Activated CD8-positive, alpha-beta T cell treated with anti-CD3 and anti-CD28 coated beads for 36 hours (primary cell): ENCODE measurements at regions not wholly inside any gene's neighbourhood (a gene's known extent, or its start where the extent isn't known, plus 50 kb on each side); places are given as distances from the start of the nearest gene placed in this dataset.
"Not testable (repeated sequence)": the region's sequence is repeated elsewhere in the genome, so short reads cannot be mapped to it uniquely, and the experiment has no call there.

Experiments
- ATAC-seq: fragments of 200-7000 bp; cut with Tn5 transposase; one replicate; pipeline ENCODE4 v1.10.0; 2021; ENCODE audit warnings: mild to moderate bottlenecking, moderate library complexity
- CTCF ChIA-PET: fragments of 350-600 bp; sonication (Branson Sonifier 250); formaldehyde crosslinking; loops from one replicate; lab custom pipeline; 2021; ENCODE audit warnings: antibody characterized with exemption; lab: Charles Lee
- POLR2A ChIA-PET: fragments of 350-600 bp; sonication (Branson Sonifier 250); formaldehyde crosslinking; loops from one replicate; lab custom pipeline; 2021; ENCODE audit warnings: antibody characterized with exemption; lab: Charles Lee
- DNase-seq: peaks from one replicate; pipeline ENCODE4 v3.0.0-alpha.2; 2020
- H3K27ac Mint-ChIP-seq: one replicate; pipeline ENCODE4 v1.8.0; 2021; ENCODE audit warnings: mild to moderate bottlenecking, mixed read lengths
- H3K27me3 Mint-ChIP-seq: one replicate; pipeline ENCODE4 v1.8.0; 2021; ENCODE audit warnings: mixed read lengths
- H3K36me3 Mint-ChIP-seq: one replicate; pipeline ENCODE4 v1.8.0; 2021; ENCODE audit warnings: low read depth, mixed read lengths
- H3K4me1 Mint-ChIP-seq: one replicate; pipeline ENCODE4 v1.8.0; 2021; ENCODE audit warnings: low read depth, mixed read lengths
- H3K4me3 Mint-ChIP-seq: one replicate; pipeline ENCODE4 v1.8.0; 2021; ENCODE audit warnings: mild to moderate bottlenecking, moderate library complexity, mixed read lengths
- H3K9me3 Mint-ChIP-seq: one replicate; pipeline ENCODE4 v1.8.0; 2021; ENCODE audit warnings: mixed read lengths
- intact Hi-C: fragments of 100-400 bp; cut with micrococcal nuclease; formaldehyde crosslinking; loops from one replicate; pipeline ENCODE4 v1.10.0; 2022
- TF ChIP-seq, protein P1 (sequence below): fragments of 200-600 bp; IDR thresholded peaks from one replicate; pipeline ENCODE4 v1.8.0; 2022; ENCODE audit warnings: antibody characterized with exemption, mild to moderate bottlenecking

DNA sequence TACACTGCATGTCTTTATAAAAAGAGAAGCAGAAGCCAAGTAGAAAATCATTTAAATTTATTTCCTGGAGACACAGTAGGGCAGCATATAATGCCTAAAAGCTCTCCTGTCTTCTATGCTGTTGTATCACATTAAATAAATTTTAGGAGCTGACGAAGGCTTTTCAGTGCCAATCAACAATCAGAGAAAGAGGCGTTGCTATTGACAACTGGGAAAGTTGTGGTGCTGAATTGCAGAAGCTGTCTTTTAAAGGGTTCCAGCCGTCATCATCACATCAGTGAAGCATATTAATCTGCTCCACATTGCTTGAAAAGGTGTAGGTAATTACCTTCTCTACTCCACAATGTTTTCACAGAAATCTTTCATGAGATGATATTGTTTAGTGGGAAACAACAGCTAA, 103.9 kb downstream of the FSCB start:
- TF ChIP-seq, protein P1, sequence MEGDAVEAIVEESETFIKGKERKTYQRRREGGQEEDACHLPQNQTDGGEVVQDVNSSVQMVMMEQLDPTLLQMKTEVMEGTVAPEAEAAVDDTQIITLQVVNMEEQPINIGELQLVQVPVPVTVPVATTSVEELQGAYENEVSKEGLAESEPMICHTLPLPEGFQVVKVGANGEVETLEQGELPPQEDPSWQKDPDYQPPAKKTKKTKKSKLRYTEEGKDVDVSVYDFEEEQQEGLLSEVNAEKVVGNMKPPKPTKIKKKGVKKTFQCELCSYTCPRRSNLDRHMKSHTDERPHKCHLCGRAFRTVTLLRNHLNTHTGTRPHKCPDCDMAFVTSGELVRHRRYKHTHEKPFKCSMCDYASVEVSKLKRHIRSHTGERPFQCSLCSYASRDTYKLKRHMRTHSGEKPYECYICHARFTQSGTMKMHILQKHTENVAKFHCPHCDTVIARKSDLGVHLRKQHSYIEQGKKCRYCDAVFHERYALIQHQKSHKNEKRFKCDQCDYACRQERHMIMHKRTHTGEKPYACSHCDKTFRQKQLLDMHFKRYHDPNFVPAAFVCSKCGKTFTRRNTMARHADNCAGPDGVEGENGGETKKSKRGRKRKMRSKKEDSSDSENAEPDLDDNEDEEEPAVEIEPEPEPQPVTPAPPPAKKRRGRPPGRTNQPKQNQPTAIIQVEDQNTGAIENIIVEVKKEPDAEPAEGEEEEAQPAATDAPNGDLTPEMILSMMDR: no peak
- Mint-ChIP-seq H3K27ac (no peak overlapping the region), H3K27me3 (no peaks in the 10 kb centered on the region), H3K4me1 (no peaks in the 10 kb centered on the region), H3K36me3 (no peaks in the 10 kb centered on the region), H3K4me3 (no peak overlapping the region), H3K9me3 (peaks cover 6% of the 10 kb centered on the region)
- no peak for ATAC-seq
- intact Hi-C loops: no loop called here
- ChIA-PET CTCF (no interaction called here), POLR2A (no interaction called here)
- DNase-seq: no peak

DNA sequence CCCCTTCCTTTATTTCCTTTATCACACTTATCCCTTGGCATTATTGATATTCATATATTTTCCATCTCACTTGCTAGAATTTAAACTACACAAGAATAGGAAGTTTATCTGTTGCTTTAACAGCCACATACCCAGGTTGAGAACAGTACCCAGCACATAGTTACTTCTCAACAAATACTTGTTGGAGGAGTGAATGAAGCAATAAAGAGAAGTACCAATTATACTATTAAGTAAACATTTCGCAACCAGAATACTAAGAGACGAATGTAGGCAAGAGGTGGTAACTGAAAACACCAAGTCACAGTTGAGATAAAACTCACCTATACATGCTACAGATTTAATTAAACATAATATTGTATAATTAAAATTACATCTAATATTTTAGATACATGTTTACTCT, 110.9 kb downstream of the FSCB start:
- intact Hi-C loops: no loop called here
- Mint-ChIP-seq H3K4me1 (no peaks in the 10 kb centered on the region), H3K4me3 (no peak overlapping the region), H3K27ac (no peak overlapping the region), H3K36me3 (no peaks in the 10 kb centered on the region), H3K27me3 (no peaks in the 10 kb centered on the region), H3K9me3 (peaks cover 6% of the 10 kb centered on the region)
- DNase-seq (no peak), ATAC-seq (no peak)
- TF ChIP-seq, protein P1: no peak
- ChIA-PET POLR2A (no interaction called here), CTCF (no interaction called here)

DNA sequence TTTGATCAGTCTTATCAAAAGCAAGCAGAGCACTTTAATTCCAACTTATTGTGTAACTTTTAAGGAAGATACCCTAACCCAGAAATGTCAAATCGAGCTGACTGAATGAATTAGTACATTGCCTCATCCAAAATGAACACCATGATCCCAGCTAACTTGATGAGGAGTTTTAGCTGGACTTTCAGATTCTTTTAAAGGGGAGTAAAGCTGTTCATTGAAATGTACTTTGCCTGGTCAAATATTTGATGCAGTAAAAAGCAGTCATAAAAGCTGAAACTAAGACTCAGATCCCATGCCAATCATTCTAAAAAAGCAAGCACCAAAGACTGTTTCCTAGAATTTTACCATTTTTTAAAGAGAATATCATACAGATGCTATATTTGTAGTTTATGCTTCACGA, 114.1 kb downstream of the FSCB start:
- H3K4me1 Mint-ChIP-seq: no peaks in the 10 kb centered on the region
- DNase-seq (no peak), ATAC-seq (no peak)
- intact Hi-C loops: no loop called here
- no peaks in the 10 kb centered on the region for H3K27me3 Mint-ChIP-seq
- H3K27ac Mint-ChIP-seq: no peak overlapping the region
- ChIA-PET CTCF (no interaction called here), POLR2A (no interaction called here)
- TF ChIP-seq, protein P1: no peak
- no peaks in the 10 kb centered on the region for H3K36me3 Mint-ChIP-seq
- H3K4me3 Mint-ChIP-seq: no peak overlapping the region
- H3K9me3 Mint-ChIP-seq: peaks cover 2% of the 10 kb centered on the region

DNA sequence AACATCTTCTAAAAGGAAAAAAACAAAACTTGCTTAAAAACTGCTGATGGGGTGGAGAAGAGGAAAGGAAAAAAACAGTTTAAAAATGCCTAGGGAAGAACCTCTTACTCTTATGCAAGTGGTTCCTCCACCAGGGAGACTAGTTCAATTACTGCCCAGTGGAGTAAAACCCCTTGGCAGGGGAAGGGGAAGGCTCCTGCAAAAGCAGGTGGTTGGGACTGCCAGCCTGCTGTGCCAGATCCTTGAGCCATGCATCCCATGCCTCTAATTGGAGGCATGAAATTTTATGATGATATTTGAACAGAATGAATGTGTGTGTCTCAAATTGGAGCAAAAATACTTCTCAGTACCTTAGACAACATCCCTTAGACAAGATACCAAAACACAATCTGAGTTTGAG, 118.8 kb downstream of the FSCB start:
- no peak overlapping the region for H3K27ac Mint-ChIP-seq
- TF ChIP-seq, protein P1: no peak
- H3K36me3 Mint-ChIP-seq: no peaks in the 10 kb centered on the region
- H3K4me1 Mint-ChIP-seq: no peaks in the 10 kb centered on the region
- CTCF ChIA-PET: no interaction called here
- intact Hi-C loops: no loop called here
- H3K4me3 Mint-ChIP-seq: no peak overlapping the region
- ATAC-seq (no peak), DNase-seq (no peak)
- no peaks in the 10 kb centered on the region for H3K27me3 Mint-ChIP-seq
- POLR2A ChIA-PET: no interaction called here
- H3K9me3 Mint-ChIP-seq: peaks cover 2% of the 10 kb centered on the region

DNA sequence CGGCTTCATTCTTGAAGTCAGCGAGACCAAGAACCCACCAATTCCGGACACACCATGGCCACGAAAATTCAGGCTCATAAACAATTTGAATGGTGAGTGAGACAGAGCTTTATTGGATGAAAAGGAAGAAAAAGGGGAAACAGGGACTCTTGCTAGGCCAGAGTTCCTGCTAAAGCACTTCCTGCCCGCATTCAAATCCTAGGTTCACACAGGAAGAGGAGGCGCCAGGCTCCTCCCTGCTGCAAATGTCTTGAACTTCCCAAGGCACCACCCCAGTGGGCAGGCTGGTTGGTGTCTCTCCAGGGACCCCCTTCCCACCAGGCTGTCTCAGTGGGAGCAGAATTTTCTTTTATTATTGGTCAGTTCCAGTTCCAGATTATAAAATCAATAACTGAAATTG, 121.2 kb downstream of the FSCB start:
- no peaks in the 10 kb centered on the region for H3K36me3 Mint-ChIP-seq
- POLR2A ChIA-PET: no interaction called here
- H3K4me3 Mint-ChIP-seq: no peak overlapping the region
- no peaks in the 10 kb centered on the region for H3K27me3 Mint-ChIP-seq
- no peak overlapping the region for H3K27ac Mint-ChIP-seq
- no peaks in the 10 kb centered on the region for H3K4me1 Mint-ChIP-seq
- ATAC-seq (no peak), DNase-seq (no peak)
- peaks cover 3% of the 10 kb centered on the region for H3K9me3 Mint-ChIP-seq
- intact Hi-C loops: no loop called here
- CTCF ChIA-PET: no interaction called here
- TF ChIP-seq, protein P1: no peak

DNA sequence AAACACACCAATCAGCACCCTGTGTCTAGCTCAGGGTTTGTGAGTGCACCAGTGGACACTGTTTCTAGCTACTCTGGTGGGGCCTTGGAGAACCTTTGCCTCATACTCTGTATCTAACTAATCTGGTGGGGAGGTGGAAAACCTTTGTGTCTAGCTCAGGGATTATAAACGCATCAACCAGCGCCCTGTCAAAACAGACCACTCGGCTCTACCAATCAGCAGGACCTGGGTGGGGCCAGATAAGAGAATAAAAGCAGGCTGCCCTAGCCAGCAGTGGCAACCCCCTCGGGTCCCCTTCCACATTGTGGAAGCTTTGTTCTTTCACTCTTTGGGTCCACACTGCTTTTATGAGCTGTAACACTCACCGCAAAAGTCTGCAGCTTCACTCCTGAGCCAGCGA, 121.8 kb downstream of the FSCB start:
- H3K4me1 Mint-ChIP-seq, intact Hi-C loops, H3K27ac Mint-ChIP-seq, H3K36me3 Mint-ChIP-seq, H3K27me3 Mint-ChIP-seq, H3K4me3 Mint-ChIP-seq, DNase-seq, ATAC-seq, CTCF ChIA-PET, H3K9me3 Mint-ChIP-seq, POLR2A ChIA-PET: not testable (repeated sequence)

DNA sequence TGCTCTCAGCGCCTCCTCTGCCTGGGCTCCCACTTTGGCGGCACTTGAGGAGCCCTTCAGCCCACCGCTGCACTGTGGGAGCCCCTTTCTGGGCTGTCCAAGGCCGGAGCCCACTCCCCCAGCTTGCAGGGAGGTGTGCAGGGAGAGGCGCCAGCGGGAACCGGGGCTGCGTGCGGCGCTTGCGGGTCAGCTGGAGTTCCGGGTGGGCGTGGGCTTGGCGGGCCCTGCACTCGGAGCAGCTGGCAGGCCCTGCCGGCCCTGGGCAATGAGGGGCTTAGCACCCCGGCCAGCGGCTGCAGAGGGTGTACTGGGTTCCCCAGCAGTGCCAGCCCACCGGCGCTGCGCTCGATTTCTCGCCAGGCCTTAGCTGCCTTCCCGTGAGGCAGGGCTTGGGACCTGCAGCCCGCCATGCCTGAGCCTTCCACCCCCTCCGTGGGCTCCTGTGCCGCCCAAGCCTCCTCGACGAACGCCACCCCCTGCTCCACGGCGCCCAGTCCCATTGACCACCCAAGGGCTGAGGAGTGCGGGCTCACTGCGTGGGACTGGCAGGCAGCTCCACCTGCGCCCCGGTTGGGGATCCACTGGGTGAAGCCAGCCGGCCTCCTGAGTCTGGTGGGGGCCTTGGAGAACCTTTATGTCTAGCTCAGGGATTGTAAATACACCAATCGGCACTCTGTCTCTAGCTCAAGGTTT, 122.3 kb downstream of the FSCB start:
- ATAC-seq, H3K27me3 Mint-ChIP-seq, CTCF ChIA-PET, H3K36me3 Mint-ChIP-seq, H3K4me1 Mint-ChIP-seq, POLR2A ChIA-PET, H3K9me3 Mint-ChIP-seq, H3K4me3 Mint-ChIP-seq, H3K27ac Mint-ChIP-seq, intact Hi-C loops, DNase-seq: not testable (repeated sequence)
